ENCODE measurements at regions not wholly inside any gene's neighbourhood (a gene's known extent, or its start where the extent isn't known, plus 50 kb on each side); places are given as distances from the start of the nearest gene placed in this dataset.
"Not testable (repeated sequence)": the region's sequence is repeated elsewhere in the genome, so short reads cannot be mapped to it uniquely, and the experiment has no call there.

DNA sequence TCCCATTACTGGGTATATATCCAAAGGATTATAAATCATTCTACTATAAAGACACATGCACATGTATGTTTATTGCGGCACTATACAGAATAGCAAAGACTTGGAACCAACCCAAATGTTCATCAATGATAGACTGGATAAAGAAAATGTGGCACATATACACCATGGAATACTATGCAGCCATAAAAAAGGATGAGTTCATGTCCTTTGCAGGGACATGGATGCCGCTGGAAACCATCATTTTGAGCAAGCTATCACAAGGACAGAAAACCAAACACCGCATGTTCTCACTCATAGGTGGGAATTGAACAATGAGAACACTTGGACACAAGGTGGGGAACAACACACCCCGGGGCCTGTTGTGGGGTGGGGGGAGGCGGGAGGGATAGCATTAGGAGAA lies 57.0 kb upstream of the NEUROD1 start:
- H3K4me1 ChIP-seq; intact Hi-C loops (cut with DNase I; ENCODE audit: low total_unique reads); H3K27me3 ChIP-seq; H3K9me3 ChIP-seq; DNase-seq; H3K36me3 ChIP-seq; H3K4me3 ChIP-seq; H3K27ac ChIP-seq: not testable (repeated sequence)
- 73 to 86% (median 74%) methylated on average over 5 of the region's 5 CpGs for WGBS, 5 donors

DNA sequence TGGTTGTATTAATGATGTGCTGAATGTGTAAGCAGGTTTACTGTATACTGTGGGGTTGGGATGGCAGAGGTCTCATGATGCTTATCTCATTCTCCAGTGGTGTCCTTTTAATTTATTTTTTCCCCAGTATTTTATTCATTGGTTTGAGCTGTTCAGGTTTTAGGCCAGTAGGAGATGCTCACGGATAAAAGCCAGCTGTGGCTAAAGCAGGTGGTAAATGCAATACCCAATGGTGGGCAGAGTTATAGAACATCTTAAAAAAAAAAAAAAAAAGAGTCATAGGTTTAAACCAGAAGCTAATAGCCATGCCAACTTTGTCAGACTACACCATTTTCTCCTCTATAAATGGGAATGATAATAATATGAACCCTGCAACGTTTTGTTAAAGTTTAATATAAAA lies 57.8 kb upstream of the NEUROD1 start:
- 26 to 36% (median 31%) methylated on average over 2 of the region's 2 CpGs for WGBS, 5 donors

DNA sequence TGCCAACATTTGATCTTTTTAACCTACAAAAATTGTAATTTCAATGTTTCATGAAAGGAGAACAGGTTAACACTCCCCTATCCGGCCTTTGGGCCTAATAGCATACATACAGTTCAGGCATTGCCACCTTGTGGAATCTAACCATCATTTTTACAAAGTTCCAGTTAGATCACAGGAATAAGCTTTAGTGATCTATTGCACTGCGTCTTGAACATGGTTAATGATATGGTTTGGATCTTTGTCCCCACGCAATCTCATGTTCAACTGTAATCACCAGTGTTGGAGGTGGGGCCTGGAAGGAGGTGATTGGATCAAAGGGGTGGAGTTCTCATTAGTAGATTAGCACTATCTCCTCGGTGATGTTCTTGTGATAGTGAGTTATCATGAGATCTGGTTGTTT lies 58.2 kb upstream of the NEUROD1 start:
- no peak for DNase-seq
- H3K4me1 ChIP-seq, result peaks cover 0 to 11% (median 0%) of the 10 kb centered on the region in 4 donors
- H3K36me3 ChIP-seq, result no peaks in the 10 kb centered on the region
- no peak overlapping the region for H3K27ac ChIP-seq
- 63 to 72% (median 65%) methylated on average over 4 of the region's 4 CpGs for WGBS, 5 donors
- H3K9me3 ChIP-seq, result no peaks in the 10 kb centered on the region
- H3K27me3 ChIP-seq, result no peaks in the 10 kb centered on the region
- intact Hi-C loops (cut with DNase I; ENCODE audit: low total_unique reads), result no loop called here
- H3K4me3 ChIP-seq, result no peak overlapping the region
- TF ChIP-seq, protein P1, sequence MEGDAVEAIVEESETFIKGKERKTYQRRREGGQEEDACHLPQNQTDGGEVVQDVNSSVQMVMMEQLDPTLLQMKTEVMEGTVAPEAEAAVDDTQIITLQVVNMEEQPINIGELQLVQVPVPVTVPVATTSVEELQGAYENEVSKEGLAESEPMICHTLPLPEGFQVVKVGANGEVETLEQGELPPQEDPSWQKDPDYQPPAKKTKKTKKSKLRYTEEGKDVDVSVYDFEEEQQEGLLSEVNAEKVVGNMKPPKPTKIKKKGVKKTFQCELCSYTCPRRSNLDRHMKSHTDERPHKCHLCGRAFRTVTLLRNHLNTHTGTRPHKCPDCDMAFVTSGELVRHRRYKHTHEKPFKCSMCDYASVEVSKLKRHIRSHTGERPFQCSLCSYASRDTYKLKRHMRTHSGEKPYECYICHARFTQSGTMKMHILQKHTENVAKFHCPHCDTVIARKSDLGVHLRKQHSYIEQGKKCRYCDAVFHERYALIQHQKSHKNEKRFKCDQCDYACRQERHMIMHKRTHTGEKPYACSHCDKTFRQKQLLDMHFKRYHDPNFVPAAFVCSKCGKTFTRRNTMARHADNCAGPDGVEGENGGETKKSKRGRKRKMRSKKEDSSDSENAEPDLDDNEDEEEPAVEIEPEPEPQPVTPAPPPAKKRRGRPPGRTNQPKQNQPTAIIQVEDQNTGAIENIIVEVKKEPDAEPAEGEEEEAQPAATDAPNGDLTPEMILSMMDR (IDR thresholded peaks at IDR 0.05), result no peak
- TF ChIP-seq EP300 (IDR thresholded peaks at IDR 0.05) (no peak), POLR2A (IDR thresholded peaks at IDR 0.05) (no peak), POLR2AphosphoS5 (IDR thresholded peaks at IDR 0.05) (no peak)

More for the DNA sequence above, 57.8 kb upstream of the NEUROD1 start:
- H3K27me3 ChIP-seq, result no peaks in the 10 kb centered on the region
- H3K36me3 ChIP-seq, result no peaks in the 10 kb centered on the region
- DNase-seq, result no peak
- no peak overlapping the region for H3K27ac ChIP-seq
- H3K9me3 ChIP-seq, result no peaks in the 10 kb centered on the region
- TF ChIP-seq POLR2AphosphoS5 (IDR thresholded peaks at IDR 0.05) (no peak), EP300 (IDR thresholded peaks at IDR 0.05) (no peak), POLR2A (IDR thresholded peaks at IDR 0.05) (no peak)
- TF ChIP-seq, protein P1 (IDR thresholded peaks at IDR 0.05), result no peak
- H3K4me1 ChIP-seq, result peaks cover 0 to 7% (median 0%) of the 10 kb centered on the region in 4 donors
- no peak overlapping the region for H3K4me3 ChIP-seq
- intact Hi-C loops (cut with DNase I; ENCODE audit: low total_unique reads), result no loop called here

DNA sequence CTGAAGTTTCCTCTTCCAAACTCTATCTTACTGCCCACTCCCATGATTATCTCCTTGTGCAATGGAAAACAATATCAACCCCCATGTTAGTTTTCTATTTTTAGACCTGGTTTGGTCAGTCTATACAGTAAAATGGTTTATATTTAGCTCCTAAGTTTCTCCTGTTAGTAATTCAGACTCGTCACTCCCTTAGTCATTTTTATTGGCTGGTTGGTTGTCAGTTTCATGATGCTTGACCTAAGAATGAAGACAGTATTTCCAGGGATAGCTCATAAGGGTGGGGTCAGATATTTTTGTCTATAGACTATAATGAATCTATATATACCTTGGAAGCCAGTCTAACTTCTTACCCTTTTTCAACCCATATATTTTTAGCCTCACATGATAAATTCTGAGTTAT lies 61.4 kb upstream of the NEUROD1 start:
- Histone ChIP-seq H3K36me3 (no peaks in the 10 kb centered on the region), H3K27ac (no peak overlapping the region), H3K27me3 (no peaks in the 10 kb centered on the region), H3K4me3 (no peak overlapping the region), H3K9me3 (no peaks in the 10 kb centered on the region), H3K4me1 (peaks cover 0 to 17% (median 0%) of the 10 kb centered on the region in 4 donors)
- DNase-seq, result no peak
- WGBS, 5 donors, result 26 to 48% (median 38%) methylated on average over 1 of the region's 1 CpG
- intact Hi-C loops (cut with DNase I; ENCODE audit: low total_unique reads), result loop anchor here (10.0 kb wide), 1 partner anchor 333 kb away; no protein-coding TSS in a partner anchor
- TF ChIP-seq, protein P1 (IDR thresholded peaks at IDR 0.05), result no peak
- TF ChIP-seq POLR2AphosphoS5 (IDR thresholded peaks at IDR 0.05), result no peak
- no peak for TF ChIP-seq EP300 (IDR thresholded peaks at IDR 0.05)
- TF ChIP-seq POLR2A (IDR thresholded peaks at IDR 0.05), result no peak

DNA sequence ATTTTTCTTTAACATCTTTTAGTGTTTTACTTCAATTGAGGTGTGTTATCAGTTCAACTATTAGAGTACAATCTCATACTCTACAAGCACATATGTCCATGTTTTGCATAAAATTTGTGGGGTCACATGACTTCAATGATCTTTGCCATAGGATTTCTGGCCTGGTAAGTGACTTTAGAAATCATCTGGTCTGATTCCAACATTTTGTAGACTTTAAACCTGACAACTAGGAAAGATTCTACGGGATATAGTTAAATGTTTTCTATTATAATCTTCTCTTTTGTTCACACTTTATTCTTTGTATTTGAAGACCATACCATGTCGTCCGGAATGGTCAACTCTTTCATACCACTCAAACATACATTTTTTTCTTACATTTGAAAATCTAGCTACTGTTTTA lies 62.0 kb upstream of the NEUROD1 start:
- Histone ChIP-seq H3K27ac (no peak overlapping the region), H3K36me3 (no peaks in the 10 kb centered on the region), H3K4me3 (no peak overlapping the region), H3K4me1 (peaks cover 0 to 17% (median 0%) of the 10 kb centered on the region in 4 donors), H3K27me3 (no peaks in the 10 kb centered on the region), H3K9me3 (no peaks in the 10 kb centered on the region)
- intact Hi-C loops (cut with DNase I; ENCODE audit: low total_unique reads), result loop anchor here (10.0 kb wide), 1 partner anchor 332 kb away; no protein-coding TSS in a partner anchor
- TF ChIP-seq POLR2AphosphoS5 (IDR thresholded peaks at IDR 0.05) (no peak), EP300 (IDR thresholded peaks at IDR 0.05) (no peak), POLR2A (IDR thresholded peaks at IDR 0.05) (no peak)
- TF ChIP-seq, protein P1 (IDR thresholded peaks at IDR 0.05), result no peak
- no peak for DNase-seq
- 26 to 37% (median 31%) methylated on average over 3 of the region's 3 CpGs for WGBS, 5 donors

Data from stomach (tissue), 8 donors.